AG04449 (cell line): ENCODE measurements at regions not wholly inside any gene's neighbourhood (a gene's known extent, or its start where the extent isn't known, plus 50 kb on each side); places are given as distances from the start of the nearest gene placed in this dataset.

Experiments used
- CTCF ChIA-PET: fragments of 350-600 bp; formaldehyde crosslinking; extraction: SDS; loops from one replicate; lab custom pipeline; 2021; ENCODE audit warnings: antibody characterized with exemption; lab: Yijun Ruan, JAX
- POLR2A ChIA-PET: fragments of 400-600, 350-600 bp; formaldehyde crosslinking; extraction: SDS; loops from one replicate; lab custom pipeline; 2020; ENCODE audit warnings: antibody characterized with exemption, inconsistent platforms; lab: Yijun Ruan, JAX
- DNase-seq: peaks from one replicate; pipeline ENCODE4 v3.0.0-alpha.2; 2010; ENCODE audit warnings: low read depth, low spot score
- H3K4me3 ChIP-seq: 2 replicates; pipeline ENCODE4 v1.5.1; 2011; ENCODE audit warnings: low read depth, mild to moderate bottlenecking, control low read depth, low read length
- TF ChIP-seq, protein P1 (sequence below): IDR thresholded peaks from one replicate; pipeline ENCODE4 v1.5.1; 2011; ENCODE audit warnings: mild to moderate bottlenecking, moderate library complexity, low read length, control low read depth, inconsistent platforms; ENCODE audit not compliant: insufficient read depth; ENCODE audit errors: missing control alignments

DNA sequence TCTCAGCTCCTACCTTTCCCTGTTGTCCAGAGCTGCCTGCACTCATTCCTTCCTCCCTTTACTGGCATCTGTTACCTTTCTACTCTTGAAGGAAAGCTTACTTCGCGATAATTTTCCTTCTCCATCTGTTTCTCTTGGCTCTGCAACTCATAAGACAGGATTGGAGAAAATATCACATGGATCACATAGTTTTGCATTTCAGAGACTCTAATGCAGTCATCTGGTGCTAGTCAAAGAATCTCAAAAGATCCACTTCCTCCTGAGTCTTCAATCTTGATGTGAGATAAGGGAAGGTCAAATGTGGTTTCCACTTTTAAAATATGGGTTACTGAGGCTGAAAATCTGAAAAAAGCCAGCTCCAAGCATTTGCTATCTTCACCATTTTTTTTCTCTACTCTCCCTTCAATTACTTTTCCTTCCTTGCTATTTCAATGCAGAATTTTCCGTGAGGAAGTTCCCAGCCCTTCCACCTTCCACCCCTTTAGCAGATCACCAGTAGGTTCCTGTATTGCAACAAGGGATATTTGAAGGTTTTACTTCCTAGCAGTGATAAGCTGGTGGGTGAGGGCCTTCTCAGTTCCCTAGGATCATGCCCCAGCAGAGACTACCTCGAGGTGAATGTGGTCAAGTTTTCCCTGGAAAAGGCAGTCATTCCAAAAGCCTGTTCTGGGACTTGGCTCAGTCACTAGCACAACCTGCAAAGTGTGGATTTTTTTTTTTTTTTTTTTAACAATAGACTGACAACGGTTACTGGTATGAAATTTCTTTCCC, 62.8 kb upstream of the LRRC1 start:
- POLR2A ChIA-PET, result no interaction called here
- CTCF ChIA-PET, result interaction anchor here (0.7 to 16.8 kb wide), 12 partner anchors 8 to 236 kb away, joined by 3 to 432 read pairs (median 4); no protein-coding TSS in a partner anchor
- TF ChIP-seq, protein P1, sequence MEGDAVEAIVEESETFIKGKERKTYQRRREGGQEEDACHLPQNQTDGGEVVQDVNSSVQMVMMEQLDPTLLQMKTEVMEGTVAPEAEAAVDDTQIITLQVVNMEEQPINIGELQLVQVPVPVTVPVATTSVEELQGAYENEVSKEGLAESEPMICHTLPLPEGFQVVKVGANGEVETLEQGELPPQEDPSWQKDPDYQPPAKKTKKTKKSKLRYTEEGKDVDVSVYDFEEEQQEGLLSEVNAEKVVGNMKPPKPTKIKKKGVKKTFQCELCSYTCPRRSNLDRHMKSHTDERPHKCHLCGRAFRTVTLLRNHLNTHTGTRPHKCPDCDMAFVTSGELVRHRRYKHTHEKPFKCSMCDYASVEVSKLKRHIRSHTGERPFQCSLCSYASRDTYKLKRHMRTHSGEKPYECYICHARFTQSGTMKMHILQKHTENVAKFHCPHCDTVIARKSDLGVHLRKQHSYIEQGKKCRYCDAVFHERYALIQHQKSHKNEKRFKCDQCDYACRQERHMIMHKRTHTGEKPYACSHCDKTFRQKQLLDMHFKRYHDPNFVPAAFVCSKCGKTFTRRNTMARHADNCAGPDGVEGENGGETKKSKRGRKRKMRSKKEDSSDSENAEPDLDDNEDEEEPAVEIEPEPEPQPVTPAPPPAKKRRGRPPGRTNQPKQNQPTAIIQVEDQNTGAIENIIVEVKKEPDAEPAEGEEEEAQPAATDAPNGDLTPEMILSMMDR, result no peak

DNA sequence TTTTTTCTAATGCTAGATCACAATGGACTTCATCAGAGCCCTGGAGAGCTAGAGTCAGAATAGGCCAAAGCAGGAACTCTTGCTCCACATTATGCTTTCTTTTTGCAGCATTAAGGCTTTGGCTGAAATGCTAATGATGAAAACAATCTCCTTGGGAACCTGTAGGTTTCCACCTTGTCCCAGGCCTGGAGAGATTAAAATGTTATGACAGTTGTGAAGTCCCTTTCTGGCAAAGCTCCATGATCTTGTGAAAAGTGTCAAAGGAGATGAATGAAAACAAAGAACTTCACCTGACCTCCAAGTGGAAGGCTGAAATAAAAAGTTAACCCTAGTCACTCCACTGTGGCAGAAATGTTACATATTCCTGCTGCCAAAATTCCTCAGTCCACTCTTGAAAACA, 64.0 kb upstream of the LRRC1 start:
- no peak for DNase-seq
- CTCF ChIA-PET, result interaction anchor here (0.6 to 16.8 kb wide), 14 partner anchors 7 to 254 kb away, joined by 3 to 432 read pairs (median 6); partner anchors contain the start of gene KLHL31
- TF ChIP-seq, protein P1, result no peak
- POLR2A ChIA-PET, result no interaction called here
- H3K4me3 ChIP-seq, result no peak overlapping the region

More for the DNA sequence above, 62.8 kb upstream of the LRRC1 start:
- H3K4me3 ChIP-seq, result no peak overlapping the region
- no peak for DNase-seq

DNA sequence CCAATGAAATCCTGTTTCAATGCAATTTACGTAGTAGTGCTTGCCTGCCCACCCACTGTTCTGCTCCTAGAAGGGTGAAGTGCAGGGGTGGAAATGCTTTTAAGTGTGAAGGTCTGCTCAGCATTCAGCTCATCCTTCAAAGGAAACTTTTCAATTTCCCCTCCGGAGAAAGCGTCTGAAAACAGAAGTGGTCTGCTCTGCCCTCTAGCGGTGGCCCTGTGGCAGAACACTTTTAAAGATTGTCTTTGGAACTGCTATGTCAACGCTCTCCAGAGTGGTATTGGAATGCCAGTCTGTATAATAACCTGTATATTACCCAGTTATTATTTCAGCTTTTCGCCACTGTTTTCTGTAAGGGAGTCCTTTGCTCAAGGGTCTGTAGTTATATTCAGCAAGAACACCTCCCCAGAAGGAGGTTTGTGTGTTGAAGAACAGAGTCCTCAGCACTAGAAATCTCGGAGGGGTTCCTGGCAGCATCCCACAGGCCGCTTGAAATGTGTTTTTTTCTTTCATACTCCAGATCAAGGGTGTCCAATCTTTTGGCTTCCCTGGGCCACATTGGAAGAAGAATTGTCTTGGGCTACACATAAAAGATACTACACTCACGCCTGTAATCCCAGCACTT, 63.1 kb upstream of the KLHL31 start:
- no peak for DNase-seq
- CTCF ChIA-PET, result interaction anchor here (0.6 to 16.8 kb wide), 71 partner anchors 8 to 1509 kb away, joined by 3 to 432 read pairs (median 5); partner anchors contain the start of gene LRRC1
- POLR2A ChIA-PET, result no interaction called here
- TF ChIP-seq, protein P1, result peak; percentile 76
- peak overlapping the region; percentile 23; the same call in 1 of the 2 replicates for H3K4me3 ChIP-seq

DNA sequence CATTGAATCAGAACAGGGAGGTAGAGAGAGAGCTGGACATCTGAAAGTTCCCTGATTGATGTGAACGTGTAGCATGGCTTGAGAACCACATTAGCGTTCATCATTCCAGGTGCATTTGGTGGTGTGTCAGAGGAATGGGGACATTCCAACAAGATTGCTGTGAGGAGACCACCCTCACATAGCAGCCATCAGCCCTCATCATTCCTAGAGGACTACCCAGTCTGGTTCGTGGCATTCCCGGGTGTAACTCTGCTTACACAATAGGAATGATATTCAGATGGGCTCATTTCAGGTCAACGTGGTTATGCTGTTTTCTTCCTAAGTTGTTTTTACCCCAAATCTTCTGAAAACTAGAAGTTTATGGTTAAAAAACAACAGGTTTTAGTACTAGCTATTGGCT, 62.2 kb upstream of the KLHL31 start:
- CTCF ChIA-PET, result interaction anchor here (0.6 to 16.8 kb wide), 55 partner anchors 8 to 1509 kb away, joined by 3 to 432 read pairs (median 5); partner anchors contain the start of gene LRRC1
- H3K4me3 ChIP-seq, result no peak overlapping the region
- TF ChIP-seq, protein P1, result no peak
- POLR2A ChIA-PET, result no interaction called here
- DNase-seq, result no peak

DNA sequence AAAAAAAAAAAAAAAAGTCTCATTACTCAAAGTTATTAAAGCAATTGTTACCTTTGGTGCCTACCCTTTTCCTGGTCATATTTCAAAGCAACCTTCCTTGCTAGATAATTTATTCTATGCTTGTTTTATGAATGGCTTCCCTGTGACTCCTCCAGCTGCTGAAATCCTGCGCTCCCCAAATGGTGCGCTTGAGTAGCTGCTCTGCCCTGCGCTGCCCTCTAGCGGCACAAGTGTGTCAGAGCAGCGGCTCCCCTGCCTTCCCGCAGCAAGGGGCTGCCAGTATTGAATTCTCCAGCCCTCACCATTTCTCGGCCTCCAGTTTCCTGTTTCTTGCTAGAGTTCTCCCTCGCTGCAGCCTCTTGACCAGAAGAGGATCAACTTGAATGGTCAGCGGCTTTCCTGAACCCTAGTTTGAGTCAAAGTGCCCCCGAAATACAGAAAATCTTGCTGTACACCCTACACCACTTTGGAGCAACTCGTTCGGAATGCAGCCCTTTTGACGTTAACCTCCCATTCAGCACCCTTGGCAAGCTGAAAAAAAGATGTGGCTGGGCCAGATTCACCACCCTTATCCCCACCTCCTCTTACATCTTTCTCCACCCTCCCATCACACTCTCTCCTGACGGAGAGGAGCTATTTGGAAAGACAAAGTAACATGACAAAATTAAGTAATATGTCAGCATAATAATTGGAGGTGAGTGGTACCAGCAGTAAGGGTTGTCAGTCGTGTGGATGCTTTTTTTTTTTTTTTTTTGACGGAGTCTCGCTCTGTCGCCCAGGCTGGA, 60.4 kb upstream of the KLHL31 start:
- ChIA-PET CTCF (interaction anchor here (0.6 to 16.8 kb wide), 42 partner anchors 7 to 1081 kb away, joined by 3 to 432 read pairs (median 4); partner anchors contain the start of gene LRRC1), POLR2A (interaction anchor here (1.0 kb wide), 1 partner anchor 68 kb away, joined by 3 read pairs; the partner anchor contains the start of gene LRRC1)
- H3K4me3 ChIP-seq, result no peak overlapping the region

More for the DNA sequence above, 60.4 kb upstream of the KLHL31 start:
- TF ChIP-seq, protein P1, result peak; percentile 98
- no peak for DNase-seq
